Myocyte (in vitro differentiated cells): ENCODE measurements at regions not wholly inside any gene's neighbourhood (a gene's known extent, or its start where the extent isn't known, plus 50 kb on each side); places are given as distances from the start of the nearest gene placed in this dataset.
"Not testable (repeated sequence)": the region's sequence is repeated elsewhere in the genome, so short reads cannot be mapped to it uniquely, and the experiment has no call there.

Experiments used
- DNase-seq: peaks from one replicate; pipeline ENCODE4 v3.0.0-alpha.2; 2012; ENCODE audit warnings: low read depth

- DNase-seq: no peak
These were observed 58.1 kb upstream of the DHRS4 start for GRCh38 chr14:23895480-23895879.

- no peak for DNase-seq
These were observed 56.9 kb upstream of the DHRS4 start for GRCh38 chr14:23896609-23897153.

- not testable (repeated sequence) for DNase-seq
These were observed 56.3 kb upstream of the DHRS4 start for GRCh38 chr14:23897291-23897690.

GRCh38 chr14:23898359-23898758, 55.2 kb upstream of the DHRS4 start:
- DNase-seq: not testable (repeated sequence)

GRCh38 chr14:23899788-23900187, 53.8 kb upstream of the DHRS4 start:
- DNase-seq: no peak

GRCh38 chr14:23903442-23903841, 50.1 kb upstream of the DHRS4 start:
- no peak for DNase-seq
